Transverse colon (tissue), 4 donors: ENCODE measurements at regions not wholly inside any gene's neighbourhood (a gene's known extent, or its start where the extent isn't known, plus 50 kb on each side); places are given as distances from the start of the nearest gene placed in this dataset.

ENCODE experiments used
- DNase-seq: peaks from one replicate; pipeline ENCODE4 v3.0.0-alpha.2; 2019
- H3K27ac ChIP-seq, 4 donors: fragments of 200-600 bp; sonication (generic); 2 replicates each; pipeline ENCODE4 v1.5.1; 2016 to 2018; ENCODE audit warnings: inconsistent platforms in 4 of 4
- H3K27me3 ChIP-seq: fragments of 200-600 bp; sonication (generic); 2 replicates; pipeline ENCODE4 v1.5.1; 2017; ENCODE audit warnings: inconsistent platforms
- H3K36me3 ChIP-seq, 4 donors: fragments of 200-600 bp; sonication (generic); 2 replicates each; pipeline ENCODE4 v1.5.1; 2017 to 2019; ENCODE audit warnings: inconsistent platforms in 4 of 4
- H3K4me1 ChIP-seq, 4 donors: fragments of 200-600 bp; sonication (generic); 2 replicates each; pipeline ENCODE4 v1.5.1; 2017 to 2020; ENCODE audit warnings: inconsistent platforms in 4 of 4
- H3K4me3 ChIP-seq, 4 donors: fragments of 200-600 bp; sonication (generic); 1 replicate in 1 of 4; 2 replicates in 3 of 4; pipeline versions ENCODE4 v1.5.1 to v1.6.1; 2017 to 2019; ENCODE audit warnings: inconsistent platforms in 4 of 4
- H3K9me3 ChIP-seq, 2 donors: fragments of 200-600 bp; sonication (generic); 2 replicates each; pipeline ENCODE4 v1.5.1; 2017 to 2019; ENCODE audit warnings: inconsistent platforms in 2 of 2
- CTCF ChIP-seq, 5 experiments: fragments of 200-600 bp in 3 of 5; fragments of 450-650 bp in 2 of 5; sonication (generic) in 3 of 5; IDR thresholded peaks; 1 replicate in 2 of 5; 2 replicates in 3 of 5; pipeline ENCODE4 v1.5.1; 2016 to 2017; ENCODE audit warnings: antibody characterized with exemption in 5 of 5, inconsistent platforms in 3 of 5, mild to moderate bottlenecking in 2 of 5, moderate library complexity in 1 of 5
- EP300 ChIP-seq: sonication (generic); formaldehyde crosslinking; IDR thresholded peaks from one replicate; pipeline ENCODE4 v1.6.1; 2017; ENCODE audit warnings: antibody characterized with exemption, low read depth
- POLR2A ChIP-seq: fragments of 450-650 bp; IDR thresholded peaks from one replicate; pipeline ENCODE4 v1.6.1; 2016; ENCODE audit warnings: antibody characterized with exemption, mild to moderate bottlenecking, moderate library complexity
- POLR2AphosphoS5 ChIP-seq, 3 donors: sonication (generic); formaldehyde crosslinking; IDR thresholded peaks; one replicate each; pipeline ENCODE4 v1.6.1; 2016; ENCODE audit warnings: antibody characterized with exemption in 3 of 3
- WGBS, 2 donors: methylation state at CpG; one replicate each; pipeline ENCODE4 v1.1.5; 2018; ENCODE audit warnings: low coverage in 1 of 2; 5-methylcytosine and 5-hydroxymethylcytosine counted together
- in situ Hi-C, 4 donors: fragments of 200-750 bp; cut with MboI; loops; one replicate each; pipeline versions ENCODE4 v1.15.0 to v1.15.1; 2017; ENCODE audit warnings: low sequenced_read_pairs in 3 of 4, low pct_ligation_motif_present in 1 of 4, low pct_unique_long_range_greater_than_20kb in 1 of 4
- intact Hi-C: fragments of 100-400 bp; cut with DNase I; formaldehyde crosslinking; loops from one replicate; pipeline ENCODE4 v1.15.1; 2023; ENCODE audit warnings: low total_unique reads

- WGBS, 2 donors = 51 to 87% methylated on average over 3 to 4 of the region's 4 CpGs
- DNase-seq = no peak
- intact Hi-C loops = no loop called here
- no peaks in the 10 kb centered on the region for H3K27me3 ChIP-seq
- H3K36me3 ChIP-seq = peaks cover 0 to 5% (median 0%) of the 10 kb centered on the region in 4 donors
- peak overlapping the region; percentile 55 to 76 (median 66) for H3K27ac ChIP-seq
- peaks cover 13 to 27% (median 18%) of the 10 kb centered on the region in 4 donors for H3K4me1 ChIP-seq
- no peak overlapping the region for H3K4me3 ChIP-seq
- H3K9me3 ChIP-seq = no peaks in the 10 kb centered on the region
- TF ChIP-seq POLR2AphosphoS5 (IDR thresholded peaks at IDR 0.05) (no peak), POLR2A (no peak), CTCF (IDR thresholded peaks at IDR 0.05) (no peak), EP300 (no peak)
- in situ Hi-C loops = loop anchor here in 1 of 4 donors (25.0 kb wide), 1 partner anchor 271 kb away; no protein-coding TSS in a partner anchor
These were observed 287.1 kb downstream of the SOX9 start for GRCh38 chr17:72407931-72408330.

GRCh38 chr17:72408641-72409040, 287.8 kb downstream of the SOX9 start:
- in situ Hi-C loops (loop anchor here in 1 of 4 donors (25.0 kb wide), 1 partner anchor 271 kb away; no protein-coding TSS in a partner anchor), intact Hi-C loops (no loop called here)
- no peak overlapping the region for H3K4me3 ChIP-seq
- peaks cover 0 to 5% (median 0%) of the 10 kb centered on the region in 4 donors for H3K36me3 ChIP-seq
- DNase-seq = no peak
- no peaks in the 10 kb centered on the region for H3K9me3 ChIP-seq
- no peaks in the 10 kb centered on the region for H3K27me3 ChIP-seq
- 70 to 87% methylated on average over 4 to 5 of the region's 5 CpGs for WGBS, 2 donors
- H3K27ac ChIP-seq = peak overlapping the region in 3 of 4 donors; percentile 55 to 76 (median 60)
- H3K4me1 ChIP-seq = peaks cover 13 to 31% (median 19%) of the 10 kb centered on the region in 4 donors
- TF ChIP-seq POLR2AphosphoS5 (IDR thresholded peaks at IDR 0.05) (no peak), POLR2A (no peak), CTCF (IDR thresholded peaks at IDR 0.05) (no peak), EP300 (no peak)

- TF ChIP-seq EP300 = no peak
- no peak for TF ChIP-seq POLR2A
- TF ChIP-seq CTCF (IDR thresholded peaks at IDR 0.05) = no peak
- TF ChIP-seq POLR2AphosphoS5 (IDR thresholded peaks at IDR 0.05) = no peak
- WGBS, 2 donors = 79 to 97% methylated on average over 2 of the region's 2 CpGs
- H3K36me3 ChIP-seq = no peaks in the 10 kb centered on the region
- H3K27me3 ChIP-seq = no peaks in the 10 kb centered on the region
- H3K4me1 ChIP-seq = peaks cover 13 to 31% (median 18%) of the 10 kb centered on the region in 4 donors
- no peaks in the 10 kb centered on the region for H3K9me3 ChIP-seq
- in situ Hi-C loops = loop anchor here in 1 of 4 donors (25.0 kb wide), 1 partner anchor 272 kb away; no protein-coding TSS in a partner anchor
- intact Hi-C loops = no loop called here
- no peak overlapping the region for H3K27ac ChIP-seq
- DNase-seq = no peak
- H3K4me3 ChIP-seq = no peak overlapping the region
These were observed 288.7 kb downstream of the SOX9 start for GRCh38 chr17:72409405-72410002.

GRCh38 chr17:72411124-72411563, 290.3 kb downstream of the SOX9 start:
- 70 to 81% methylated on average over 4 to 6 of the region's 6 CpGs for WGBS, 2 donors
- no peaks in the 10 kb centered on the region for H3K36me3 ChIP-seq
- H3K4me1 ChIP-seq = peaks cover 13 to 31% (median 15%) of the 10 kb centered on the region in 4 donors
- no peaks in the 10 kb centered on the region for H3K9me3 ChIP-seq
- DNase-seq = no peak
- H3K27ac ChIP-seq = no peak overlapping the region
- no peak overlapping the region for H3K4me3 ChIP-seq
- intact Hi-C loops (no loop called here), in situ Hi-C loops (loop anchor here in 1 of 4 donors (25.0 kb wide), 1 partner anchor 274 kb away; no protein-coding TSS in a partner anchor)
- no peak for TF ChIP-seq CTCF (IDR thresholded peaks at IDR 0.05)
- no peak for TF ChIP-seq EP300
- no peak for TF ChIP-seq POLR2A
- TF ChIP-seq POLR2AphosphoS5 (IDR thresholded peaks at IDR 0.05) = no peak
- H3K27me3 ChIP-seq = no peaks in the 10 kb centered on the region
